ENCODE measurements at regions not wholly inside any gene's neighbourhood (a gene's known extent, or its start where the extent isn't known, plus 50 kb on each side); places are given as distances from the start of the nearest gene placed in this dataset.

DNA sequence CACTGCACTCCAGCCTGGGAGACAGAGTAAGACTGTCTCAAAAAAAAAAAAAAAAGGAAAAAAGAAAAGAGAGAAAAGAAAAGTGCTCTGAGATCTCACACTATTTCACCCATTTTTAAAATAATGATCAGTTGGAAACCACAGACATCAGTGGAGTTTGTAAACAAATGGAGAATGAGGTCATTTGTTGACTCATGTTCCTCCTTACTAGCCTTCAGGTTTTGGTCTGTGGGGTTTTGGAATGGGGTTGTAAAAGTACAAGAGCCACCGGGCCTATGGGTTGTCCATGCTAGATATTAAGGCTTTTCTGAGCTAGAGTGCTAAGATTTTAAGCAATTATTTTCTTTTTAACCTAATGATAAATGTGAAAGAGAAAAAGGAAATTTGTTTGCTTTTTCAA lies 104.4 kb upstream of the PRL start:
- TF ChIP-seq EZH2phosphoT487 (IDR thresholded peaks at IDR 0.05; ENCODE audit: low read depth, severe bottlenecking, unreplicated experiment) (no peak), EZH2 (IDR thresholded peaks at IDR 0.05; ENCODE audit: borderline replicate concordance) (no peak)
- TF ChIP-seq, protein P1, sequence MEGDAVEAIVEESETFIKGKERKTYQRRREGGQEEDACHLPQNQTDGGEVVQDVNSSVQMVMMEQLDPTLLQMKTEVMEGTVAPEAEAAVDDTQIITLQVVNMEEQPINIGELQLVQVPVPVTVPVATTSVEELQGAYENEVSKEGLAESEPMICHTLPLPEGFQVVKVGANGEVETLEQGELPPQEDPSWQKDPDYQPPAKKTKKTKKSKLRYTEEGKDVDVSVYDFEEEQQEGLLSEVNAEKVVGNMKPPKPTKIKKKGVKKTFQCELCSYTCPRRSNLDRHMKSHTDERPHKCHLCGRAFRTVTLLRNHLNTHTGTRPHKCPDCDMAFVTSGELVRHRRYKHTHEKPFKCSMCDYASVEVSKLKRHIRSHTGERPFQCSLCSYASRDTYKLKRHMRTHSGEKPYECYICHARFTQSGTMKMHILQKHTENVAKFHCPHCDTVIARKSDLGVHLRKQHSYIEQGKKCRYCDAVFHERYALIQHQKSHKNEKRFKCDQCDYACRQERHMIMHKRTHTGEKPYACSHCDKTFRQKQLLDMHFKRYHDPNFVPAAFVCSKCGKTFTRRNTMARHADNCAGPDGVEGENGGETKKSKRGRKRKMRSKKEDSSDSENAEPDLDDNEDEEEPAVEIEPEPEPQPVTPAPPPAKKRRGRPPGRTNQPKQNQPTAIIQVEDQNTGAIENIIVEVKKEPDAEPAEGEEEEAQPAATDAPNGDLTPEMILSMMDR (IDR thresholded peaks at IDR 0.05; ENCODE audit: poor library complexity), result no peak
